Activated CD4-positive, alpha-beta T cell treated with anti-CD3 and anti-CD28 coated beads for 48 hours (primary cell): ENCODE measurements at regions not wholly inside any gene's neighbourhood (a gene's known extent, or its start where the extent isn't known, plus 50 kb on each side); places are given as distances from the start of the nearest gene placed in this dataset.
"Not testable (repeated sequence)": the region's sequence is repeated elsewhere in the genome, so short reads cannot be mapped to it uniquely, and the experiment has no call there.

Experiments used
- DNase-seq: peaks from one replicate; pipeline ENCODE4 v3.0.0-alpha.2; 2020

DNA sequence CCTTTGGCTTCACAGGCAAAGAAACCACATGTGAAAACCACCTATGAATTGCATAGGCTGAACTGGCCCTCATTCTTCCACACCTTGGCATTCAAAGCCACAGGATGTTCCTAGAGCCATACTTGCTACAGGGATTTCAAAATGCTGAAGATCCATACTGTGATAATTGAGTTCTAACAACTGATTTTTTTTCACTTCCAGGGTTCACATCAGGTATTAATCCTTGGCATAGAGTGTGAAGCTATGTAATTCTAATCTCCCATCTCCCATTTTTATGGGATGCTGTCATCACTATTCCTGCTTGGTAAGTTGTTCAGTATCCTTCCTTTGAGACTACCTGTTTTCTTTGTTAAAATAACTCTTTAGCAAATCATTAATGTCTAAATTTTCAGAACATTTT is 1569.2 kb upstream of the ADGRL3 start:
- no peak for DNase-seq

DNA sequence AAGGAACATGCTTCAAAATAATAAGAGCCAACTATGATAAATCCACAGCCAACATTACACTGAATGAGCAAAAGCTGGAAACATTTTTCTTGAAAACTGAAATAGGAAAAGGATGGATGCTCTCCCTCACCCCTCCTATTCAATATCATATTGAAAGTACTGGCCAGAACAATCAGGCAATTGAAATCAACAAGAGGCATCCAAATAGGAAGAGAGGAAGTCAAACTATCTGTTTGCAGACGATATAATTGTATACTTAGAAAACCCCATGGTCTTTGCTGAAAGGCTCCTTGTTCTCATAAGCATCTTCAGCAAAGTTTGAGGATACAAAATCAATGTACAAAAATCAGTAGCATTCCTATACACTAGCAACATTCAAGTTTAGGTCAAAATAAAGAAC is 1562.5 kb upstream of the ADGRL3 start:
- DNase-seq: no peak

DNA sequence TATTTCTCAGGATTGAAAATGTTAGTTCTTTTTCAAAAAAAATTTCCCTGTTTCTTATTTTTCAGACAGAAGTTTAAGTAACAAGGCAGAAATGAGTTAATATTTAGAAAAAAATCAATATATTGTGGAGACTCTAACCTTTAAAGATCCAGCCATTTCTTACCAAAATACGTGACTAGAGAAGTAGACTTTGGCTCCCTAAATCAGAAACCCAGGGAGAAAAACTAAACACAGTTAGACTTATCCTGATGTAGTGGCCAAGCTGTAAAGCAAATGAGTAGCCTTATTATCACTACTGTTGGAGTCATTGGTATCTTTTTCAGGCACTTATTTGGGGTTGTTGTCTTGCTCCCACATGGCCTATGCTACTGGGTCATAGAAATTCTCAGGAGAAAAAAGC is 1556.4 kb upstream of the ADGRL3 start:
- no peak for DNase-seq

DNA sequence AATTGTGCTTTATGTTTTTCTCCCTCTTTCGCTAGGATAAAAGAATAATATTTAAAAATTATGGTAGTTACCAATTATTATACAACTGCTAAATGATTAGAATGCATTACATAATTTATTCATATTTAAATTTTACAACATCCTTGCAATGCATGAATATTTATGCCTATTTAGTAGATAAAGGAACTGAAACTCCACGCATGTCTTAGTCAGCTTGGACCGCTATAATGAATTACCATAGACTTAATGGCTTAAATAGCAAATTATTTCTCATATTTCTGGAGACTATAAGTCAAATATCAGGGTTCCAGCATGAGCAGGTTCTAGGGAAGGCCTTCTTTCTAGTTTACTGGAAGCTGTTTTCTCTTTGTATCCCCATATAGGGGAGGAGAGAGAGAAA is 1555.4 kb upstream of the ADGRL3 start:
- DNase-seq: no peak

DNA sequence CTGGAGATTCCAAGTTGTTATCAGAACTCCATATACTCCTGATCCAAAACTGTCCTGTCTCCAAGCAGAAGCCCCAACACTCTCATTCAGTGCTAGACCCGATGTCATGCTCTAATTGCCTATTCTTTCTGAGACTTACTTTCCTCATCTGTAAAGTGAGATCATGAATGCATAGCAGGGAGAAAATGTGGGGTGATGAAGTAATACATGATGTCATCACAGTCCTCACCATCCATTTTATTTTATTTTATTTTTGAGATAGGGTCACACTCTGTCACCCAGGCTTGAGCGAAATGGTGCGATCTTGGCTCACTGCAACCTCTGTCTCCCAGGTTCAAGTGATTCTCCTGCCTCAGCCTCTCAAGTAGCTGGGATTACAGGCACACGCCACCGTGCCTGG is 1554.0 kb upstream of the ADGRL3 start:
- no peak for DNase-seq

DNA sequence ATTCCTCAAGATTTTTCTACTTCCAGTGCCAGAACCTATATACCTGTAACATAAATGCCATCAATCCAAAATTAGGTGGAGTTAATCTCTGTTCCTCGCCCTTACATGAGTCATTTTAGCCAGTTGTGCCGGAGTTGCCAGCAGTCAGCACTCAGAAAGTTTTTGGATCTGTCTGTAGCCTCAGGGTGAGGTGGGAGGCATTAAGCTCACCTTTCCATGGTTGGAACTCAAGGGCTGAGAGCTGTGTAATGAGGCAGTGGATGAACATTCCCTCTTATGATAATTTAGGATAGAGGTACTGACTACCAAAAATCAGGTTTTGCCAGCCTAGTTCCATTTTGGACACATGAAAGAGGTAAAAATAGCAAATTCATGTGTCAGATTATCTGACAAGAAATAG is 1553.1 kb upstream of the ADGRL3 start:
- DNase-seq: no peak

DNA sequence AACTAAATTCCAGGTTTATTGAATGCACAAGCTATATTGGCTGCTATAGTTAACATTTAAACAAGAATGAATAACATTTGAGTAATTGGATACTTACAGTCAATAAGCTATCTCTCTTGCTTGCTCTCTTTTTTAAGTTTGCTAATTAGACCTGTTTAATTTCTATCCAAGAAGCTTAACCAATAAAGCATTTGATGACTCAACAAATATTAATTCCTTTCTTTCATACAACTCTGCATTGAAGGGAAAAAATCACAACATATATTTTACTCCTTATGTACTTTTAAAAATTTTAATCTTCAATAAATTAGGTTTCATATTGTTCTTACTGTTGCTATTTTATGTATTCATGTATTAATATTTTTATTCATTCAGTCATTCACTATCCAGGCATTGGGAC is 1552.6 kb upstream of the ADGRL3 start:
- no peak for DNase-seq

DNA sequence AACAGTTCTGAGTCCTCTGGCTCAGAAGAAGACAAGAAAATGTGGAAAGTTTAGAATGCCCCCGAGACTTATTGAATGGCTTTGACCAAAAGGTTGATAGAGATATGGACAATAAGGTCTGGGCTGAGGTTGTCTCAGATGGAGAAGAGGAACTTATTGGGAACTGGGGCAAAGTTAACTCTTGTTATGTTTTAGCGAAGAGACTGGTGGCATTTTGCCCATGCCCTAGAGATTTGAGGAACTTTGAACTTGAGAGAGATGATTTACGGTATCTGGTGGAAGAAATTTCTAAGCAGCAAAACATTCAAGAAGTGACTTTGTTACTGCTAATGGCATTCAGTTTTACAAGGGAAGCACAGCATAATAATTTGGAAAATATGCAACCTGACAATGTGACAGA is 1549.3 kb upstream of the ADGRL3 start:
- no peak for DNase-seq

DNA sequence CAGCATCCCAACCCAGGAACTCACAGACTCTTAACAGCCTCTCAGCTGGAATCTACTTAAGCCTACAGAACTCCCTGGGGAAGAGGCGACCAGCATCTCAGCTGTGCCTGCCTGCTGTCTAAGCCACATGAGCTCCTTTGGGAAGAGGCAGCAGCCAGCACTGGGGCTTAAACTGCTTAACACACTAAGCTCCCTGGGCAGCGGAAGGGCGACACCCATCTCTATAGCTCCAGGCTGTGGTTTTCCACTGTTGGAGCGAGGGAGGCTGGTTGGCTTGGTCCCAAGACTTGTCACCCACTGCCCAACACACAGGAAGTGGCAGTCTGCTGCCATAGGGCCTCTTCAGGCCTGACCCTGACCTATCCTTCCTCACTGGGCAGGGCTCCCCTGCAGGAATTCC is 1544.1 kb upstream of the ADGRL3 start:
- DNase-seq: no peak

DNA sequence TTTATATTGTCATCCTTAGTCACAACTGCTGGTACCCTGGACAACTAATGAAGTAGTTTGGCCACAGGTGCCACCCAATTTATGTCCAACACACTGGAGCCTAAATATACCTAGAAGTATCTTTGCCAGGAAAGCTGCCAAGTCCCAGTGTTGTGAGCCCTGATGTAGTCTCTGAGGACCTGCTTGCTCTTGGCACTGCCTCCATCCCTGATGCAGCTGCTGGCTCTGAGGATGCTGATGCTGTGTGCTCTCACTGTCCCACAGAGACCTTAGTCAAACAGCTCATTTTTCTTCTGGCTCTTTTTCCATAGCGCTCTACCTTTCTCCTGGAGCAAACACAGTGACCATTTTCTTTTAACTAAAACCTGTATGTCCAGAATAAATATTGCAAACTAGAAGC is 1535.4 kb upstream of the ADGRL3 start:
- DNase-seq: no peak

DNA sequence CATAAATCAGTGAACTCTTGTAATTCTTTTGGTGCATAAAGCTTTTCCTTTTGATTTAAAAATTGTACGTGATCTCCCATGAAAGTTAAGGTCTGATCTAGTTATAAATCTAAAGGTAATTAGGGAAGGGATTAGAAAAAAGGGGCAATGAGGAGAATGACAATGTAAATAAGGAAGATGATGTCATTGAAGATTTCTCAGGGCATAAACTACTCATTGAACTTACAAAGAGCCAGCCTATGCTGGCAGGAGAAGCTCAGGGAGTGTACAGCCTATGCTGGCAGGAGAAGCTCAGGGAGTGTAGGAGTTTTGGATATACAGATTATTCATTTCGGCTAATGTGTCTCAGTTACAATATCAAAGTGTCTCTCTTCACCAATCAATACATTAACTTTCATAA is 1533.5 kb upstream of the ADGRL3 start:
- no peak for DNase-seq

DNA sequence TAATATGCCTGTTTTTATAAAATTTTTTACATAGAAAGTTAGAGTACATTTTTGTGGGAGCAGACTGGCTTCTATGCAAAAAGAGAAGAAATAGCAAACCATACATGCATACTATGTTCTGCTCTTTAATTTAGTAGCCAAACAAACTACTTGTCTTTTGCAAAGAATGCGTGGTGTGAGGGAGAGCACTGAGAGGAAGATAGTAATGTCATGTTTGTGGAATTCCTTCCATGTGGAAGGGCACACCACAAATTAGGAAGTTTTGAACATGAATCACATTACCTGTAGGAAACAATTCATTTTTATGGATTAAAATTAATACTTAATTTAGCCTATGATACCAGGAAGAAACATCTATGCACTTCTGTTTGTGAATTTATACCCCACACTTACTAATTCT is 1529.1 kb upstream of the ADGRL3 start:
- no peak for DNase-seq

DNA sequence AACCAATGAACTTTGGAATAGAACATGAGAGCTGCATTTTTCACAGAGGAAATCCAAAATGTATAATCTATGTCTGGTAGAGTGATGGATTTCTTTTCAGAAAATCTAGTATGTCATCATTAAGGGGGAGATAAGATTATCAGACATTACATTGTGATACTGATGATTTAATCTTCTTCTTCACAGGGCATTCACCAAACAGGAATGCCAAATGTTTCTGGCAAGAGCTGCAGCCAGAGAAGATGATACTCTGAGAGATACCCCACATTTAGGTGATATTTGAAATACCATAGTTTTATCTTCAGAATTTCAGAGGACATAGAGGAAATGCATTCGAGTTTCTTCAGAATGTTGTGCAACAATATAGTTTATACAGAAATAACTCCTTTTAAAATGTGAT is 1523.7 kb upstream of the ADGRL3 start:
- no peak for DNase-seq

DNA sequence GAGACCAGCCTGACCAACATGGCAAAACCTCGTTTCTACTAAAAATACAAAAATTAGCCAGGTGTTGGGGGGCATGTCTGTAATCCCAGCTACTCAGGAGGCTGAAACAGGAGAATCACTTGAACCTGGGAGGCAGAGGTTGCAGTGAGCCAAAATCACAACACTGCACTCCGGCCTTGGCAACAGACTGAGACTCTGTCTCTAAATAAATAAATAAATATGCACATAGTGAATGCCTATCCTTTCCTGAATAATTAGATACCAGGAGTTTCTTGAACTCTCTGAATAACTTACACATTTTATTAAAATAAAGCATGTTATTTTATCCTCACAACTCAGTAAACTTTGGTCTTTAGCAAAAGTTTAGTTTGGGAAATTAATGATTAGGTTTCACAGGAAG is 1523.1 kb upstream of the ADGRL3 start:
- DNase-seq: not testable (repeated sequence)

DNA sequence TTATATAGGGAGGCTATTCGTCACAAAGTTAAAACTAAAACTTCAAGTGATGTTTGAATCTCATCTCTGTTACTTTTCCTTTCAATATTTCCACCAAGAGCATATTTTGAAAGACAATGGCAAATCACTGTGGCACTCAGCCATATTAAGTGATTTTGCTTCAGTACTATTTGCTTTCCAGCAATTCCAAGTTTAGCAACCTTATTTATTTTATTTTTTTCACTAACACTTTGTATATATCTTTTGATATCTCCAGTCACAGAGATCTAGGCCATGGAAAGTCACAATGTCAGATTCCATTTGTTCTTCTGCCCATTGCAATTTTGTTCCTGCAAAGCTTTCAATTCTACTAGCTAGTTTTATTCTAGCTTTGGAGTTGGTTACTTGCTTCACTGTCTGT is 1514.5 kb upstream of the ADGRL3 start:
- no peak for DNase-seq

DNA sequence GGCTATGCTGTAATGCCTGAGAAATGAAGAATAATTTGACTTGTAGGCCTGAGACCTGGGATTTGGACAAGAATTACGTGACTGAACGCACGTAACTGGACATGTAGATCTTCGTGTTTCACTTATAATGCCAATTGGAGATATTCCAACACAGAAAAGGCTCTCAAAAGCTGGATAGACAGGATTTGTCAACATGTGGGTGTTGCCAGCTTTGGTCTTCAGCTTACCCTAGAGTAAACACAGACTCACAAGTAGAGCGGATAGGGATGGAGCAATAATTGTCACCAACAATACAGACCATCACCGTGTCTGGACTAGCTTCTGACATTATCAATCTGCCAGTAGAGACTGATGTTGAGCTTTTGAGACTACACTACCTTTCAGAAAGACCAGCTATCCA is 1511.0 kb upstream of the ADGRL3 start:
- DNase-seq: no peak

DNA sequence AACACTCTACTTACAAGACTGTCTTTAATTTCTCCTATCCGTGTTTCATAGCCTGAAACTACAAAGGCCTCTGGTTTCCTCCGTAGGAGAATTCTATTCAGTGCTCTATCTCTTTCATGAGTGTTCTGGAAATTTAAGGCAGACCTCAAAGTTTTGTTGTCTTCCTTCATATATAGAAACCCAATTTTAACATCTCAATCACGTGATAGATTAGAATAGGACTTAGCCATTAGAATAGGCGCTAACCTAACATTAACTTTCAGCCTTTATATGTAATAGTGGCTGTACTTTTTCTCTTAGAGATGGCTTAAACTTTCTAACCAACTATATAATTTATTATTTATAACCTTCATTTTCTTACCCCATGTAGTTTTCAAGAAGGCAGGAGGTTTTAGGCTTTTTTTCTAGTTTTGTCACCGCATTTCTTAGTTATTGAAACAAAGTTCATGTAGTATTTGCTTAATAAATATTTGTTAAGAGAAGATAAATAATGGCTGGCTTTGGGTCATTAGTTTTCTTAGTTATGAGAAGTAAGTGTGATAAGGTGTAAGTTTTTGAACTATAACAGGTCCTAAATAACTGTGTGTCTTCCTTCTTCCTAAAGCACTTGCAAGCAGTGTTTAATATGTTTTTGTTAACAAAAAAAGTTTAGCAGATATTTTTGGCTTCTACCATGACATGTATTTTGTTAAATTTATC is 1504.6 kb upstream of the ADGRL3 start:
- DNase-seq: no peak

DNA sequence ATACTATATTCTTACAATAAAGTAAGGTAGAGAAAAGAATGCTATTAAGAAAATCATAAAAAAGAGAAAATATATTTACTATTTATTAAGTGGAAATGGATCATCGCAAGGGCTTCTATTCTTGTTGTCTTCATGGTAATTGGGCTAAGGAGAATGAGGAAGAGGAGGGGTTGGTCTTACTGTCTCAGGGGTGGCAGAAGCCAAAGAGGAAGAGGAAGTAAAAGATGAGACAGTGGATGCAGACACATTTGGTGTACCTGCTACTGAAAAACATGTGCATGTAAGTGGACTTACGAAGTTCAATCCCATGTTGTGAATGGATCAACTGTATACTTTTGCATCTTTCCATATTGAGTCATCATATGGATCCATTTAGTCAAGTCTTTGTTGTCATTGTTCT is 1502.1 kb upstream of the ADGRL3 start:
- DNase-seq: no peak

DNA sequence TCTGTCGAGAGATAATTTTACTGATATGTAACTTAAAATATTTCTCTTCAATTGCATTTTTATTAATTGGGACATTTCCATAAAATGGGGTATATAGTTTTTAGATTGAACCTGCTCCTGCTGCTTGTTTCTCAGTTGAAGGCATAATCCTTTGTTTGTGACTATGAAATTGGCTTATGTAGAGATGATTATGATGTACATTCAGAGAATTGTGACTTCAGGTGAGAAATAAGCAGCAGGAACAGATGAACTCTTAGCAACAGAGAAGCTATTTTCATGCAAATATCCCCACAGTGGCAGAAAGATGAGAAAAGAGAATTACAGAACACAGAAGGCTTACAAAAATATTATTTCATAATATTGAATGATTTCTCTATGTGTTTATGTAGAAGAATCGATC is 1499.5 kb upstream of the ADGRL3 start:
- DNase-seq: no peak

DNA sequence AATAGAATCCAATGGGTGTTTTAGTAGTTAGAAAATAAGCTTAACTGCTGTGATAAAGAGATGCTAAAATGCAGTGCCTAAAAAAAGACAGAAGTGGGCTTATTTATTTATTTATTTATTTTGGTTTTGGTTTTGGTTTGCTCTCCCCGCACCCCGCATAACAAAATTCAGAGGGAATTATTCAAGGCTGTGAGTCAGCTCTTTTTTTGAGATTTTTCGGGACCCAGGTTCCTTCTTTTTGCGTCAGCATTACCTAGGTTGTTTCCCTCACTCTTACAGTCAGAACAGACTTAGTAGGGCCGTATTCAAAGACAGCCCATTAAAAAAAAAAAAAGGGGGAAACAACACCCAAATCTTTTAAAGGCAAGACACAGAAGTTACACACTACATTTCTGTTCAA is 1495.5 kb upstream of the ADGRL3 start:
- DNase-seq: no peak

DNA sequence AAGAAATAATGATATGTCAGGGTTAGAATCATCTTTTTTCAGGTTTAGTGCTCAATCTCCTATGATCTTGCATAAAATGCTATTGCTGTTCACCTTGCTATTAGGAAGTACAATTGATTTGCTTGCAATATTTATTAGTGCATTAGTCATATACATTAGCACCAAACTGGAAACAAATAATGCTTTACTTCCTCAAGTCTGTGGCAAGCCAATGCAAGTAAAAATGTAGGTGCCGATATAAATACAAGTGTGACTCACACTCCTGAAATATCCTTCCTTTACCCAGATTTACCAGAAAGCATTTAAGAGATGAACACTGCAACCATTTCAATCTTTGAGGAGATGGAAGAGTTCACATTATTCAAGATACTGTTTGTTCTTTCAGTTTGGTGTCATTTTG is 1487.7 kb upstream of the ADGRL3 start:
- DNase-seq: no peak

DNA sequence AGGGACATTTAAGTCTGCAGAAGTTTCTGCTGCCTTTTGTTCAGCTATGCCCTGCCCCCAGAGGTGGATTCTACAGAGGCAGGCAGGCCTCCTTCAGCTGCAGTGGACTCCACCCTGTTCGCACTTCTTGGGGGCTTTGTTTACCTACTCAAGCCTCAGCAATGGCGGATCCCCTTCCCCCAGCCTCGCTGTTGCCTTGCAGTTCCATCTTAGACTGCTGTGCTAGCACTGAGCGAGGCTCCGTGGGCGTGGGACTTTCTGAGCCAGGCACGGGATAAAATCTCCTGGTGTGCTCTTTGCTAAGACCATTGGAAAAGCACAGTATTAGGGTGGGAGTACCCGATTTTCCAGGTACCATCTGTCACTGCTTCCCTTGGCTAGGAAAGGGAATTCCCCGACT is 1475.8 kb upstream of the ADGRL3 start:
- not testable (repeated sequence) for DNase-seq

DNA sequence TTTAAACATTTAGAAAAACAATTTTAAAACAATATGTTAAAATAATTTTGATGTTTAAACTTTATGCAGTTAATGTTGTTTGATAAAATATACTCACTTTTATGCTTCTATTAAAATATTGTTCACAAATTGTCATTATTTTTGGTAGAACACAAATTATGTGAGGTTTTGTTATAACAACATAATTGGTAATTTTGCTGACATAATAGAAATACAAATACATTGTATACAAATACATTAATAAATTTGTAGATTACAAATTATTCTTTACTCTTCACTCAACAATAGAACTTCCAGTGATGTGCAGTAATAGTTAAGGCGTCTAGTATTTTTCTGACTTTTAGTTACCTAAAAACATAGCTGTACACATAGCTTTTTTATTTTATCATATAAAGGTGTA is 1472.4 kb upstream of the ADGRL3 start:
- DNase-seq: no peak

DNA sequence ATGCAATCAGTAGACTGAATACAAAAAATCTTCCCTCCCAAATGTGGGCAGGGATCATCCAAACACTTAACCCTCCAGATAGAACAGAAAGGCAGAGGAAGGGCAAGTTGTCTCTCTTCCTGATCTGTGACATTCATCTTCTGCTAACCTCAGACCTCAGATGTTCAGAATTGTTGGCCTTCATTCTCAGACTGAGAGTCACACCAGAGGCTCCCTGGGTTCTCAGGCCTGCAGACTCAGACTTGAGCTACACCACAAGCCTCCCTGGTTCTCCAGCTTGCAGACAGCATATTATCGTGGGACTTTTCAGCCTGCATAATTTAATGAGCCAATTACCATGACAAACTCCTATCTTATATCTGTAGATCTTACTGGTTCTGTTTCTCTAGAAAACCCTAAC is 1471.6 kb upstream of the ADGRL3 start:
- no peak for DNase-seq

DNA sequence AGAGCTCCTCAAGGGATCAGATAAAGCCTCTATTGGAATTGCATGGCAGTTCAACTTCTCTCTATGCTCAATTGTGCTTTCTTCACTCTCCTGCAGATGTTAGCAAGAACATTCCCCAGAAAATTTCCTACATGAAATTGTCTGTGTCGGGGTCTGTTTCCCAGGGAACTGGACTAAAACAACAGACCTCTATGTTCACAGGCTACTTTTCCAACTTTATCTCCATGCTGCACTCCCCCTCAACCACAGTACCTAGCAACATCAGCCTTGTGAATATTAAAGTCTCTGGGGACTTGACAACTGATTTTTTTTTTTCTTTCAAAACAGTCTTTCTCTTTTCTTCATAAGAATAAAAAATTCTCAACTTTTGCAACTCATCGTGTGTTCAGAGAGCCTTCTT is 1470.8 kb upstream of the ADGRL3 start:
- no peak for DNase-seq

DNA sequence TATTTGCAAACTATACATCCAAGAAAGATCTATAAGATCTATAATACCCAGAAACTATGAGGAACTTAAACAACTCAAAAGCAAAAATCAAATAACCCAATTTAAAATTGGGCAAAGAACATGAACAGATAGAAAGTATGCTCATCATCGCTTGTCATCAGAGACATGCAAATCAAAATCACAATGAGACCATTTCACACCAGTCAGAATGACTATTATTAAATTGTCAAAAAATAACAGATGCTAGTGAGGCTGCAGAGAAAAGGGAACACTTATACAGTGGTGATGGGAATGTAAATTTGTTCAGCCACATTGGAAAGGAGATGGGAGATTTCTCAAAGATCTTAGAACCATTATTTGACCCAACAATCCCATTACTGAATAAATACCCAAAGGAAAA is 1451.7 kb upstream of the ADGRL3 start:
- DNase-seq: no peak
